Lung microvascular endothelial cell (primary cell): ENCODE measurements at regions not wholly inside any gene's neighbourhood (a gene's known extent, or its start where the extent isn't known, plus 50 kb on each side); places are given as distances from the start of the nearest gene placed in this dataset.

ENCODE experiments used
- DNase-seq, 2 donors: peaks; one replicate each; pipeline versions ENCODE4 v3.0.0 to v3.0.0-alpha.2; 2010; ENCODE audit warnings: low read depth in 2 of 2

DNA sequence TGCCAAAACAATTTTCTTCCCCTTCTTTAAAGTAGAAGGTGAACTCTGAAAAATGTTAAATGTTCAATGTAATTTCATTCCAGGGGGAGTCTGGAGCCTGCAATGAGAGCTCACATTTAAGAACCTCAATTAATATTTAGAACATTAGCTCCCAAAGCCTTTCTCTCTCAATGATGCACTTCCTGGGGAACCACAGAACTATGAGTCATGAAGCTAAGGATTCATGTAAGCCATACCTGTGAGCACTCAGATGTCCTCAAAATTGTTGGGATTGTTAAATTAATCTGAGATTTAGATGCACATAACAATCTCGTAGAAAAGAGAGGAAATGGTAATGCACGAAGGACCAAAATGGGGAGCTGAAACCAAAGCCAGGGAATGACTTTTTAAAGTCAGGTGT is 244.2 kb upstream of the LRIG1 start:
- no peak for DNase-seq

DNA sequence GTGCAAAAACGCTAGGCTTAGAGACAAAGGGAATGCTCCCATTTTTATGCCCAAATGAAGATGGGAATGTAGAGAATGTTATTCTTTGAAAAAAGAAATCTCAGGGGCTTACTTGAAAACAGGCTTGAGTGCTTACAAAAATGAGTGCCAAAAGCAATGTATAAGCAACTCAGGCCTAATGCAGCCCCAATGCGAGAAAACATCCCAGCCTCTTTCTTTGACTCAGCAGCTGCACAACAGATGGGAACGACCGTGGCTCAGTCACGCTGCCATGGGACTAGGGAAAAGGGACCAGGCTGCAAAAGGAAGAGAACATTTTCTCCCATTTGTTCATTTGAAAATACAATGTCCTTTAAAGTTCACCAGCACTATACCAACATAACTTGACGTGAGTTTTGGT is 246.4 kb upstream of the LRIG1 start:
- no peak for DNase-seq

DNA sequence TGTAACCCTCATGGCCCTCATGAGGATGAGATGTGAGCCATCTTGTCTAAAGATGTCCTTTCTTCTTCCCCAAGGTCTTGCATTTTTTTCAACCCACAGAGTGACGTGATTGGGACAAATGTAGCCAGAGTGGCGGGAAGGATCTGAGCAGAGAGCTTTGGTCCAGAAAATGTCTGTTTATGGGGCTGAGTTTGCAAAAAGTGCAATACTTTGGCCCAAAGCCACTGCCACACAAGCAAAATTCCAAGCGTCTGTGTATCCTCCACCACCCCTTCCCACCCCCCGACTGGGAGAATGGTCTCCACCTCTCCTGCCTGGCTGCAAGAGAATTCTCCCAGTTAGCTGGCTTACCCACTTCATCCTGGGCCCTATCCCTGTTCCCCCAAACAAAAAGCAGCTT is 246.9 kb upstream of the LRIG1 start:
- no peak for DNase-seq

DNA sequence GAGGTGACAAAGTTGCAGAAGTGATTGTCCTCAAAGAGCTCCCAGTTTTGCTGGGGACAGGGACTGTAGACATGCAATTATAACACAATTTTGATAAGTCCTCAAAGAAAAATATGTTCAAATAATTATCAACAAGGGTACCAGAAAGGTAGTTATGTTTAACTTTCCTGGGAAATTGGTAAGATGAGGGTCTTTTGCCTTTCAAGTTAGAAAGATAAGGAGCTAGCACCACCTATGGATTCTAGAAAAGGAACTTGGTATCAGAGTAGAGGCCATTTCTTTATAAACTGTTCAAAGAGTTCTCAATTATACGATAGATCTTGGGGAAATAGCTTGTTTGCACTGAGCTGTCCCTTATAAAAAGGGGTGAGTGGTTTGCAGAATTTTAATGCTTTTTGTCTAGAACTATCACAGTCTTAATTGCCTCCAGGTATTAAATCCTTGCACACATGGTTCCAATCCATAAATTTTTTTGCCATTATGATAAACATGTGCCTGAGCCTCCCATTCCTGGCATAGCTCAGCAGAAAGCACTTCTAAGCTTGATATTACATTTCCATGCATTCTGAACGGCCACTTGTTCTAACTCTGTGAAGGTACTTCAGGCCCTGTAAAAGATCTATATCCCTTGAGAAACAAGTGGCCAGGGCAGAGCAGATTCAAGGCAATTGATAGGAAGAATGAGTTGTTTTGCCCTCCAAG is 247.5 kb upstream of the LRIG1 start:
- DNase-seq: no peak

DNA sequence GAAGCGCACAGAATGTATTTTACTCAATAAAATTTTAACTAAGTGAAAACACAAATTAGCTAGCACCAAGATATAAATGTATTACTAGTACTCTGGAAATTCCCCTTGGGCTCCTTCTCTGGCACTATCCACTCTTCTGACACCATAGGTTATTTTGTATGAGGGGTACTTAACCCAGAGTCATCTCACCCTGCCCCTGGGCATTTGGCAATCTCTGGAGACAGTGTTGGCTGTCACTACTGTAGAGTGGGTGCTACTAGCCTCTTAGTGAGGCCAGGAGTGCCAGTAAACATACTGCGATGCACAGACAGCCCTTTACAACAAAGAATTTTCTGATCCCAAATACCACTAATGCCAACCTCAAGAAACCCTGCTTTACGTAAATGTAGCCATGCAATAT is 246.3 kb upstream of the KBTBD8 start:
- DNase-seq: no peak

DNA sequence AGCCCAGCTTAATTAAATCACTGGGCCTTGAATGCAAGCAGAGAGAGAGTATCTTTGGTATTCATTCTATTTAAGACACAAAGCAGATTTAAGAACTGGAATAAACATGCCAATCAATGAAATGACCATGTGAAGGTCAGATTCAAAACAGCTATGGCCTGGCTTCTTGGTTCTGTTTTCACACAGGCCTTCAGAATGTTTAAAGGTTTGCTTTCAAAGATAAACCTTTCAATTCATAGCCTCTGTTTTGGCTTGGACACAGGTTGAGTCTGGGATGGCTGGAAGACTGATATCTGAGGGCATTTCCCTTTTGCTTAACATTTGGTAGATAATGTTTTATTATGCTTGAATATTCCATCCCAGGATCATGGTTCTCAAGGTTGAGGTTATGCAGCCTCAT is 244.4 kb upstream of the KBTBD8 start:
- no peak for DNase-seq

DNA sequence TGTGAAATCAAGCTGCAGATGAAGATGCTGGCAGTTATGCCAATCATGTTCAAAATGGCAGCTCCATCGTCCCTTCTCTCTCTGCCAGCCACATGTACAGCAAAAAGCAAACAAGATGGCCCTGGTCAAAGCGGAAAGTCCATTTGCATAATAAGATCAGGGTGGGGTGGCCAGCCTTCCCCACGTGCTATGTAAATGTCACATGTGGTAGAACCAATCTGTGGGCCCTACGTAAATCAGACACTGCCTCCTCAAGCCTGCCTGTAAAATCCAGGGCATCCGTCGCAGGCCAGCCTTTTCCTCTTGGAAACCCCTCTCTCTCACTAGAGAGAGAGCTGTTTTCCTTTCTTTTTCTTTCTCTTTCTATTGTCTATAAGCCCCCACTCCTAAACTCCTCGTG is 243.5 kb upstream of the KBTBD8 start:
- no peak for DNase-seq

DNA sequence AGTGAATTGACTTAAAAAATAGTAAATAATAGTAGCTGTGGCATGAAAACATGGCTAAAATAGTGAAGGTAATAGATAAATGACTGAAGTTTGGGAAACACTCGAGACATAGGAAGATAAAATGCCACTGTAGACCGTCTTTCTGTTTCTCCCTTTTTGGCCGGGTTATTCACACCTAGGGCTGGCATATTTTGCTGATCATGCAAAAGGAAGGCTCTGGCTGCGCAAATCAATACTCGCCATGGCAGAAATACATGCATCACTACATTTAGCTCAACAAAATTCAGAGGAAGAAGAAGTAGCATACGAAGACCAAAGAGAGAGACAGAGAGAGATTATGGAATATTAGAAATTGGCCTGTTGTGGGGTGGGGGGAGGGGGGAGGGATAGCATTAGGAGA is 242.2 kb upstream of the KBTBD8 start:
- DNase-seq: no peak

DNA sequence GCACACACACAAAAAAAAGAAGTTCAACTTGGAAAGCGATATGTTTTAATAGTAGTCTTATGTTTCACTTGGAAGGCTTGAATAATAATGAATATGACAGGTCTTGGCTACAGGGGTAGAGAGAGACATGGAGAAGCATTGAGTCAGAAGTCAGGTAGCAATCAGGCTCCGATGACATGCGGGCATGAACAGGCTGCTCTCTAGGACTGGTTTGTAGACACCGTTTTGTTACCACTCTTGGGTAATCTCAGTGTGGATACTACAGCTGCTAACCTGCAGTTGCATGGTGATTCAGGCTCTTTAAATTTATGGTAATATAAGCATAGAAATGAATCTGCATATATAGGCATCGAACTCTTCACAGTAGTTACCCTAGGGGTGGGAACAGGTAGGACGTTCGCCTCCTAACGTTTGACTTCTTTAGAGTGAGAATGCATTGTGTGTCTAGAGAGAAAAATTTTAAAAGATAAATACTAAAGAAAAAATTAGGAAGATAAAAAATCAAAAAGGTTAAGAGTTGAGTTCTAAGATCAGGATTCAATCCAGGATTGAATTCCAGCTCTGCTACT is 241.6 kb upstream of the KBTBD8 start:
- no peak for DNase-seq

DNA sequence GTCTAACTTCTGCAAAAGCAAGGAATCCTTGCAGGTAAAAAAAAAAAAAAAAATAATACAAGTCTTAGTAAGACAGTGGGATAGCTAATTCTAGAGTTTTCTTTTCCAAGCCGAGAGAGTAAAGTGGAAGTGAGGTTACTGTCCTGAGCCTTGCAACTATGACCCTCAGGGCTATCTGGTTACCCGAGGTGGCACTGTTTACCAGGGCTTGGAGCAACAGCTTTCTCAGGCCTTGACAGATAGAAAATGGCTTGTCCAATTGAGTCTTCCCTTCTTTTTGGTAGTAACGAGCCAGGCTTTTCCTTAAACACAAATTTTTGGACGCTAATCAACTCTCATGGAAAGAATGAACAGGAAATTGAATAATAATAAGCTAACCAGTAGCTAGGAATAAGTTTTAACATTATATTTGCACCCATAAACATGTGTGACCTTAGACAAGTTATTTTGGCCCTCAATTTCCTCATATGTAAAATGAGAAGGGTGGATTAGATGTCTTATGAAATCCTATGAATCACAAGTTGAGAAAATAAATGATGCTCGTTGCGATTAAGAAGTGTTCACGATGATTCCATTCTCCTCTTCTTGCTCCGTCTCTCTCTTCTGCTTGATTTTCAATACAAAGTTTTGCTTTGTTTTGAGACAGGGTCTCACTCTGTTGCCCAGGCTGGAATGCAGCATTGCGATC is 236.9 kb upstream of the KBTBD8 start:
- no peak for DNase-seq

DNA sequence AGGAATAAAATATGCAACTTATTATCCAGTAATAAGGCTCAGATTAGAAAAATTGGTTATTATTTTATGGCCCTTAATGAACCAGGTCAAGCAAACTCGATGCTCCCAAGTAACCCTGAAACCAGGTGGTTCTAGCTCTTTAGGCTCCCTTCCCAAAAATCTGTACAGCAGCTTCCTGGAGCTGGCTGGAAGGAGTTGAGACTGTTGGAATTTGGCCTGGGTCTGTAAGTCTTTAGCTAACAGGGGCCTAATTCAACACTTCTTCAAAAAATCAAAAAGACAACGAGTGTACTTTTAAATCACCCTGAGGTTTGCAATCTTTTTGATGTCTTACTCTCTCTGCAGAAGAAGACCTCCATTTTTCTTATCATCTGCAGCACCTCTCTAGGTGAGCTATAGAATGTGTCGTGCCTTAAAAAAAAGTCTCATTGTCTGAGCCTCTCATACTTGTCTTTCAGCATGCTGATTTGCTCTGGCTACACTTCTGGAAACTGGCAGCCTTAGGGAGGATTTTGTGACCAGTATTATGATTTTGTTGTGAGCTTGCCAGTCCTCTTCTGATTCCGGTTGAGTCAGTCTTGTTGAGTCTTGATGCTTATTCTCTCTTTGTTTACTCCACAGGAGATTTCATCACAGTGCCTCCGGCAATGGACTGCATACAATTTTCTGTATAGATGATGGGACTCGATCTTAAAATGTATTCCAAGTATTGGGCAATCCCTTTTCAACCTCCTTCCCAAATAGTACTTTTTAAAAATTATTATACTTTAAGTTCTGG is 235.0 kb upstream of the KBTBD8 start:
- DNase-seq: no peak

DNA sequence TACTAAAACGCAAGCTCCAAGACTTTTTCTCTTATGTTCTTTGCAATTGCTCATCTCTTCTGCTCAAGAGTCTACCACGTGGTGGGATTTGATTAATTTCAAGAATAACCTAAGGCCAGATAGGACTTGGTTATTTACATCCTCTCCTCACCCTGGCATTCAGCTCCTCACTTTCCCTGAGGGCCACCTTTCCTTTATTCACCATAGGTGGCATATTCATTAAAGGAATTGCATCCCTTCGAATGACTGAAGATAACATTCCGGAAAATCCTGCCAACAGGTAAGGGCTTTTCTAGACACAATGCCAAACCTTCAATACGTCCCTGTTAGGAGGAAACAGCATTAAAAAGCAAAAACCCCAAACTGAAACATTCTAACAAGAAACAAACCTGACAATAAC is 220.0 kb upstream of the KBTBD8 start:
- no peak for DNase-seq

DNA sequence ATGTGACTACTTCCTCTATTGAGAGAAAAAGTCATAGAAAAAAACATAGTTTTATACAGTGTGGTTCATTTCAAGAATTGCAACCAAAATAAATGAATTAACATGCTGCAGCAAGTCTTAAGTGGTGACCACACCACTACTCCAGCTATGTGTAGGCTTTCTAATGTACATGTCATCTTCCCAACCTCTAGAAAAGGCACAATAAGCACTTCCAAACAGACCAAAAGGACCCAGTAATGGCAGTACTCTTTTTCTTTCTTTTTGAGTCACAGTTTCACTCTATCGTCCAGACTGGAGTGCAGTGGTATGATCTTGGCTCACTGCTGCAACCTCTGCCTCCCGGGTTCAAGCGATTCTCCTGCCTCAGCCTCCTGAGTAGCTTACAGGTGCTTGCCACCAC is 219.3 kb upstream of the KBTBD8 start:
- DNase-seq: no peak

DNA sequence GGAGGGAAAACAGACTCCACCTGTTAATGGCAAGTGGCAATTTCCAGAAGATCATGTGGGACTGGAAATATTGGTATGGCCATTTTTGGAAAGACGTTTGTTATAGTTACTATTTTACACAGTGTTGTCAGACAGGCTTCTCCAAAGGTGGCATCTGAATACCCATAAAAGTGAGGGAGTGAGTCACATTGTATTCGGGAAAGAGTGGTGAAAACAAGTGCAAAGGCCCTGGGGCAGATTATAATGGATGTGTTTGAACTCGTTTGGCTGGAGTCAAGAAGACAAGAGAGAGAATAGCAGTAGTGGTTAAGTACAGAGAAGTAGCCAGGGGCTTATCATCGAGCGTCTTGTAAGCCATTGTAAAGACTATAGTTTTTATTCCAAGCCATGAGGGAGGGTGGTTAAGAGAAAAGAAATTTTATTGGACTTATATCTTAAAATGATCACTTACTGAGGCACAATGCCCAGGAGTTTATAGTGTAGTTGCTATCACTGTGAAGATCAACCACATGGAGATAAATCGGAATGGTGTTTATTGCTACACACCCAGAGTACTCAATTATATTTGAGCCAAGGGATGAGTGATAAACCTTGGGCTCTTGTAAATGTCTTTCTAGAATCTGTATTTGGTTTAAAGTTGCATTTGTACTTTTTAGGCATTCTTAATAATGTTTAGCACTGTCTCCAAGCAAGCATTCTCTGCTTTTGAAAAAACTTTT is 212.8 kb upstream of the KBTBD8 start:
- DNase-seq: no peak

DNA sequence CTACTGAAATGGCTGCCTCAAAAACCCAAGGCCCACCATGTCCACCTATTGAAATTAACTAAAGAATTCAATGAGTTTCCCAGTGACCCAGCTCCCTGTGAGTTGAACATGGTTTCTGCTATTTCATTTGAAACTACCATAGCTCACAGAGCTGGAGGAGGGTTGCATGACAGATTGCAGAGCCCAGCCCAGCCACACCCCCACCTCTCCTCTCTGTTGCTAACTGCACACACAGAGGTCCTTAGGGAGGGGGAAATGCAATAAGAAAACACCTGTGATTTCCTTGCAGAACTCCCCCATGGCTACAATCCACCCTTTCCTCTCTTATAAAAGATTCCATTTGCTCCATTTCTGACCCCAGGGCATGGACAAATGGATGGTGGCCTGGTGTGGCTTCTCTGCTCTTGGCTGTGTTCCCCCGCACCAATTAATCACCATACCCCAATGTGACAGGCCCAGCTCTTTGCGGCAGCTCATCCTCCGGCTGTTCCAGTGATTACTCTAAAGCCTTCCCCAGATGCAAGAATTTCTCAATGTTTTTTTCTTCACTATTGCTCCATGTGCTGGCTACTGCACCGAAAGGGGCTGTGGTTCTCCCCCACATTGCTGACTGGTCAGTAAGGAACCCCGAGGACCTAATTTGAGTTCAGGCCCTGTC is 208.4 kb upstream of the KBTBD8 start:
- DNase-seq: no peak

DNA sequence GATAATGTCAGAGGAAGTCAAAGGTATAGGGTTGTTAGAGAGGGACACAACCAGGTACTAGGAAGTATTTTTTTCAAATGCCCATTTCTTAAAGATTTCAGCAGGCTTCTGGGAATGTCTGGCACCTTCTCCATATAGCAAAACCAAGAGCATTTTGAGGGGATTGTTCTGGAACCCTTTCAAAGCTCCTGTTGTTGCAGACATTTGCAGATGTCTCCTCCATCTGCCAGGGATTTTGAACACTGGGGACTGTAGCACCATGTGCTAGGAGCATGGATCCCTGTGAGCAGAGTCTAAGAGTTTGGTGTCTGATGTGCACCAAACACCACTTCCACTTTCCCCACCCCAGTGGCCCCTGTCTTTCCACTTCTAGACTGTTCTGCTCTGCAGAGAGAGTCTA is 206.0 kb upstream of the KBTBD8 start:
- DNase-seq: no peak

DNA sequence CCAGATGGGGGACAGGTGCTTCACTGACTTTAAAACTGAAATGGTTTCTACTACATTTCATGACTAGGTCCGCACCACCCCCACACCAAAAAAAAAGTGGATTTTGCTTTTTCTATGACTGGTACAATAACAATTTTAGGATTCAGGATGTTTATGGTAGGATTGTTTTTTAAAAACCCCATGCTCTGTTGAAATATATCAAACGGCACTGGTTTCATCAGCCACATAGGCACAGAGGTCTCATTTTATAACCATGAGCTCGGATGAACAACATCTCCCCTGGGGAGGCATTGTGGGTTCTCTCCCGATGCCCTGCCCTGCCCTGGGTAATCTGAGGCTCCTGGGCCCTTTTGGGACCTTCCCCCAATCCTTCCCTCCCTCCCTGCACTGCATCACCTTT is 202.7 kb upstream of the KBTBD8 start:
- no peak for DNase-seq

DNA sequence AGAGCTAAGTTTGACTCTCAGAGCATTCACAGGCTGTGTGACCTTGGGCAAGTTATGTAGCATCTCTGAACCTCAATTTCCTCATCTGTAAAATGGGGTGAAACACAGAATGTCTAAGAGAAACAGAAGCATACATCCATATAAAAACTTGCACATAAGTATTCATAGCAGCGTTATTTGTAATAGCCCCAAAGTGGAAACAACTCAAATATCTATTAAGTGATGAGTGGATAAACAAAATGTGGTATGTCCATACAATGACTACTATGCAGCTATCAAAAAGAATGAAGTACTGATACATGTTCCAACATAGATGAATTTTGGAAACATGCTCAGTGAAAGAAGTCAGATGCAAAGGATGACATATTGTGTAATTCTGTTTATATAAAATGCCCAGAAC is 201.8 kb upstream of the KBTBD8 start:
- no peak for DNase-seq

DNA sequence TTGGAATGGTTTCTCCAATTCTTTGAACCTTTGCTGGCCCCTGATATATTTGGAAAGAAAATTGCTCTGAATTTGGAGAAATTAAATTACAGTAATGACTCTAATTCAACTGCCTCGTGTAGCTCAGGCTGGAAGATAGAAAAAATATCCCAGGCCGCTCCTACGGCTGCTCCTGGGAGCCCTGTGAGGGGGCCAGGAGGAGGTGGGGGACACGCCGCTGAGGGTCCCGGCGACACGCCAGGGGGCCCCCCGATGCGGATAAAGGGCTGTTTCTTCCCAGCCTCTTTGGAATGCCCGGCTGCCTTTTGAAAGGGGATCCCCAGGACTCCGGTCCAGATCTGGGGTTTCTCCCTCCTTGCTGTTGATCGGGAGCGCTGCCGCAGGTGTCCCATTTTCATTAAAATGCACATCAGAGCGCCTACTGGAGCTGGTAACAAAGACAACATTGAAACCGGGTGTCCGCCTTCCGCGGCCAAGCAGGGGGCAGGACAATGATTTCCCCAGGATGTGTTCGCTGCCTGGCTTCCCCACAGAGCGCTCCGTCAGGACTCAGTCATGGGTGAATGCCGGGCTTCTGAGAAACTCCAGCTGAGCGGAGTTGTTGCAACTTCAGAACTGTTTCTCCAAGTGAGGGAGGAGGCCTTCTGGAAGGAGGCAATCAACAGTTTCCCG is 200.1 kb upstream of the KBTBD8 start:
- DNase-seq: peak; percentile 33 to 44

DNA sequence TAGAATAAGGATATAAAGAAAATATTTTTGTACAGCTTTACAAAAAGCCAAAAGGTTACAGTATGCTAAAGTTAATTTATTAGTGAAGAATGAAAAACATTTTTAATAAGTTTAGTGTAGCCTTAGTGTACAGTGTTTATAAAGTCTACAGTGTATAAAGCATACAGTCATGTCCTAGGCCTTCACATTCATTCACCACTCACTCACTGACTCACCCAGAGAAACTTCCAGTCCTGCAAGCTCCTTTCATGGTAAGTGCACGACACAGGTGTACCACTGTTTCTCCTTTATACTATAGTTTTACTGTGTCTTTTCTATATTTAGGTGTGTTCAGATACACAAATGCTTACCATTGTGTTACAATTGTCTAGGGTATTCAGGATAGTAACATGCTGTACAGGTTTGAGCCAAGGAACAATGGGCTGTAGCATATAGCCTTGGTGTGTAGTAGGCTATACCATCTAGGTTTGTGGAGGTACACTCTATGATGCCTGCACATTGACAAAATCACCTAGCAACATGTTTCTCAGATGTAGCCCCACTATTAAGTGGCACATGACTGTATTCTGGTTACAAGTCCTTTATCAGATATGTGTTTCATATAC is 197.1 kb upstream of the KBTBD8 start:
- no peak for DNase-seq
